Suprapubic skin (tissue), 4 donors: ENCODE measurements at regions not wholly inside any gene's neighbourhood (a gene's known extent, or its start where the extent isn't known, plus 50 kb on each side); places are given as distances from the start of the nearest gene placed in this dataset.

Experiments used
- EP300 ChIP-seq: sonication (generic); formaldehyde crosslinking; IDR thresholded peaks from one replicate; pipeline ENCODE4 v1.6.1; 2017; ENCODE audit warnings: antibody characterized with exemption
- POLR2A ChIP-seq, 2 donors: fragments of 450-650 bp; IDR thresholded peaks; one replicate each; pipeline ENCODE4 v1.6.1; 2017; ENCODE audit warnings: antibody characterized with exemption in 2 of 2, mild to moderate bottlenecking in 2 of 2, moderate library complexity in 2 of 2
- POLR2AphosphoS5 ChIP-seq, 3 donors: sonication (generic); formaldehyde crosslinking; IDR thresholded peaks; one replicate each; pipeline ENCODE4 v1.6.1; 2017; ENCODE audit warnings: antibody characterized with exemption in 3 of 3
- TF ChIP-seq, protein P1 (sequence below), 2 donors: fragments of 200-600 bp in 1 of 2; fragments of 450-650 bp in 1 of 2; sonication (generic) in 1 of 2; IDR thresholded peaks; one replicate each; pipeline ENCODE4 v1.5.1; 2016 to 2019; ENCODE audit warnings: antibody characterized with exemption in 2 of 2, mild to moderate bottlenecking in 1 of 2, moderate library complexity in 1 of 2

DNA sequence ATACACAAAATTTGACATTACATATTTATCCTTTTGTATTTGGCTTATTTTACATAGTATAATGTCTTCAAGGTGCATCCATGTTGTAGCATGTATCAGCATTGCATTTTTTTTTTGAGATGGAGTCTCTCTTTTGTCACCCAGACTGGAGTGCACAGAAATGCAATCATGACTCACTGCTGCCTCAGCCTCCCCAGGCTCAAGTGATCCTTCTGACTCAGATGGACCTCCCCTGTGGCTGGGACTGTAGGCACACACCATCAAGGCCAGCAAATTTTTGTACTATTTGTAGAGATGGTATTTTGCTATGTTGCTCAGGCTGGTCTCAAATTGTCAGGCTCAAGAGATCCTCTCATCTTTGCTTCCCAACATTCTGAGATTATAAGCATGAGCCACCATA lies 214.4 kb upstream of the ALG10B start:
- TF ChIP-seq, protein P1, sequence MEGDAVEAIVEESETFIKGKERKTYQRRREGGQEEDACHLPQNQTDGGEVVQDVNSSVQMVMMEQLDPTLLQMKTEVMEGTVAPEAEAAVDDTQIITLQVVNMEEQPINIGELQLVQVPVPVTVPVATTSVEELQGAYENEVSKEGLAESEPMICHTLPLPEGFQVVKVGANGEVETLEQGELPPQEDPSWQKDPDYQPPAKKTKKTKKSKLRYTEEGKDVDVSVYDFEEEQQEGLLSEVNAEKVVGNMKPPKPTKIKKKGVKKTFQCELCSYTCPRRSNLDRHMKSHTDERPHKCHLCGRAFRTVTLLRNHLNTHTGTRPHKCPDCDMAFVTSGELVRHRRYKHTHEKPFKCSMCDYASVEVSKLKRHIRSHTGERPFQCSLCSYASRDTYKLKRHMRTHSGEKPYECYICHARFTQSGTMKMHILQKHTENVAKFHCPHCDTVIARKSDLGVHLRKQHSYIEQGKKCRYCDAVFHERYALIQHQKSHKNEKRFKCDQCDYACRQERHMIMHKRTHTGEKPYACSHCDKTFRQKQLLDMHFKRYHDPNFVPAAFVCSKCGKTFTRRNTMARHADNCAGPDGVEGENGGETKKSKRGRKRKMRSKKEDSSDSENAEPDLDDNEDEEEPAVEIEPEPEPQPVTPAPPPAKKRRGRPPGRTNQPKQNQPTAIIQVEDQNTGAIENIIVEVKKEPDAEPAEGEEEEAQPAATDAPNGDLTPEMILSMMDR (IDR thresholded peaks at IDR 0.05): no peak
- TF ChIP-seq POLR2A (IDR thresholded peaks at IDR 0.05) (no peak), POLR2AphosphoS5 (IDR thresholded peaks at IDR 0.05) (no peak), EP300 (no peak)
